ENCODE measurements at regions not wholly inside any gene's neighbourhood (a gene's known extent, or its start where the extent isn't known, plus 50 kb on each side); places are given as distances from the start of the nearest gene placed in this dataset.

GRCh38 chr6:14274546-14275492 is 157.2 kb downstream of the CD83 start:
- H3K79me2 ChIP-seq (ENCODE audit: insufficient read depth), result no peaks in the 10 kb centered on the region
- H2AFZ ChIP-seq, result no peak overlapping the region
- H3K4me3 ChIP-seq, result no peak overlapping the region
- no peaks in the 10 kb centered on the region for H3K27me3 ChIP-seq (replicated peaks; ENCODE audit: insufficient read depth)
- no peak overlapping the region for H3K9ac ChIP-seq
- DNase-seq, result no peak
- no peak overlapping the region for H3K27ac ChIP-seq
- no peaks in the 10 kb centered on the region for H4K20me1 ChIP-seq (ENCODE audit: insufficient read depth)
- H3K4me1 ChIP-seq (ENCODE audit: insufficient read depth), result peaks cover 20% of the 10 kb centered on the region
- in situ Hi-C loops (cut with MboI), result no loop called here
- TF ChIP-seq EZH2 (IDR thresholded peaks at IDR 0.05; ENCODE audit: insufficient read depth, poor library complexity, severe bottlenecking) (no peak), EZH2phosphoT487 (IDR thresholded peaks at IDR 0.05; ENCODE audit: insufficient read depth, low read depth) (no peak)
- no peaks in the 10 kb centered on the region for H3K9me2 ChIP-seq (ENCODE audit: insufficient read depth)
- H3K9me3 ChIP-seq (ENCODE audit: low read depth), result no peaks in the 10 kb centered on the region
- peaks cover 25% of the 10 kb centered on the region for H3F3A ChIP-seq (ENCODE audit: insufficient read depth)
- no peak overlapping the region for H3K4me2 ChIP-seq (ENCODE audit: unreplicated experiment)
- 86 to 87% methylated on average over 16 of the region's 16 CpGs for WGBS, 2 experiments (ENCODE audit: low coverage in 1 of 2, low lambda C conversion rate in 2 of 2, missing lambda C conversion rate in 2 of 2)
- H3K36me3 ChIP-seq (ENCODE audit: low read depth), result no peaks in the 10 kb centered on the region

- Histone ChIP-seq H2AFZ (no peak overlapping the region), H3K27me3 (replicated peaks; ENCODE audit: insufficient read depth) (no peaks in the 10 kb centered on the region), H3K4me3 (no peak overlapping the region), H3K4me1 (ENCODE audit: insufficient read depth) (peaks cover 19% of the 10 kb centered on the region), H4K20me1 (ENCODE audit: insufficient read depth) (no peaks in the 10 kb centered on the region), H3K9me3 (ENCODE audit: low read depth) (no peaks in the 10 kb centered on the region), H3K27ac (no peak overlapping the region), H3F3A (ENCODE audit: insufficient read depth) (peaks cover 21% of the 10 kb centered on the region), H3K4me2 (ENCODE audit: unreplicated experiment) (no peak overlapping the region), H3K9ac (no peak overlapping the region), H3K36me3 (ENCODE audit: low read depth) (no peaks in the 10 kb centered on the region), H3K79me2 (ENCODE audit: insufficient read depth) (no peaks in the 10 kb centered on the region), H3K9me2 (ENCODE audit: insufficient read depth) (no peaks in the 10 kb centered on the region)
- in situ Hi-C loops (cut with MboI), result no loop called here
- 45 to 53% methylated on average over 9 of the region's 9 CpGs for WGBS, 2 experiments (ENCODE audit: low coverage in 1 of 2, low lambda C conversion rate in 2 of 2, missing lambda C conversion rate in 2 of 2)
- DNase-seq, result peak; percentile 33
- TF ChIP-seq EZH2 (IDR thresholded peaks at IDR 0.05; ENCODE audit: insufficient read depth, poor library complexity, severe bottlenecking) (no peak), EZH2phosphoT487 (IDR thresholded peaks at IDR 0.05; ENCODE audit: insufficient read depth, low read depth) (no peak)
Measured at GRCh38 chr6:14275493-14275851, 157.9 kb downstream of the CD83 start.

- Histone ChIP-seq H3F3A (ENCODE audit: insufficient read depth) (peaks cover 18% of the 10 kb centered on the region), H3K27ac (no peak overlapping the region), H3K79me2 (ENCODE audit: insufficient read depth) (no peaks in the 10 kb centered on the region), H3K4me2 (ENCODE audit: unreplicated experiment) (no peak overlapping the region), H3K4me3 (no peak overlapping the region), H3K27me3 (replicated peaks; ENCODE audit: insufficient read depth) (no peaks in the 10 kb centered on the region), H4K20me1 (ENCODE audit: insufficient read depth) (no peaks in the 10 kb centered on the region), H3K4me1 (ENCODE audit: insufficient read depth) (peaks cover 15% of the 10 kb centered on the region), H2AFZ (no peak overlapping the region), H3K9ac (no peak overlapping the region), H3K36me3 (ENCODE audit: low read depth) (no peaks in the 10 kb centered on the region), H3K9me3 (ENCODE audit: low read depth) (no peaks in the 10 kb centered on the region), H3K9me2 (ENCODE audit: insufficient read depth) (no peaks in the 10 kb centered on the region)
- no peak for DNase-seq
- in situ Hi-C loops (cut with MboI), result no loop called here
- TF ChIP-seq EZH2phosphoT487 (IDR thresholded peaks at IDR 0.05; ENCODE audit: insufficient read depth, low read depth) (no peak), EZH2 (IDR thresholded peaks at IDR 0.05; ENCODE audit: insufficient read depth, poor library complexity, severe bottlenecking) (no peak)
- 52 to 63% methylated on average over 4 of the region's 4 CpGs for WGBS, 2 experiments (ENCODE audit: low coverage in 1 of 2, low lambda C conversion rate in 2 of 2, missing lambda C conversion rate in 2 of 2)
Measured at GRCh38 chr6:14276071-14276470, 158.5 kb downstream of the CD83 start.

GRCh38 chr6:14276667-14277404 is 159.3 kb downstream of the CD83 start:
- Histone ChIP-seq H4K20me1 (ENCODE audit: insufficient read depth) (no peaks in the 10 kb centered on the region), H3F3A (ENCODE audit: insufficient read depth) (peaks cover 11% of the 10 kb centered on the region), H3K9me3 (ENCODE audit: low read depth) (no peaks in the 10 kb centered on the region), H3K9me2 (ENCODE audit: insufficient read depth) (no peaks in the 10 kb centered on the region), H3K4me3 (no peak overlapping the region), H3K27me3 (replicated peaks; ENCODE audit: insufficient read depth) (no peaks in the 10 kb centered on the region), H3K36me3 (ENCODE audit: low read depth) (no peaks in the 10 kb centered on the region), H3K4me2 (ENCODE audit: unreplicated experiment) (no peak overlapping the region), H3K79me2 (ENCODE audit: insufficient read depth) (no peaks in the 10 kb centered on the region), H2AFZ (no peak overlapping the region), H3K4me1 (ENCODE audit: insufficient read depth) (peaks cover 8% of the 10 kb centered on the region), H3K9ac (no peak overlapping the region), H3K27ac (no peak overlapping the region)
- DNase-seq, result no peak
- WGBS, 2 experiments (ENCODE audit: low coverage in 1 of 2, low lambda C conversion rate in 2 of 2, missing lambda C conversion rate in 2 of 2), result 79 to 81% methylated on average over 4 of the region's 4 CpGs
- TF ChIP-seq EZH2phosphoT487 (IDR thresholded peaks at IDR 0.05; ENCODE audit: insufficient read depth, low read depth) (no peak), EZH2 (IDR thresholded peaks at IDR 0.05; ENCODE audit: insufficient read depth, poor library complexity, severe bottlenecking) (no peak)
- in situ Hi-C loops (cut with MboI), result no loop called here

All from GM23248 (cell line).